ENCODE measurements at regions not wholly inside any gene's neighbourhood (a gene's known extent, or its start where the extent isn't known, plus 50 kb on each side); places are given as distances from the start of the nearest gene placed in this dataset.

DNA sequence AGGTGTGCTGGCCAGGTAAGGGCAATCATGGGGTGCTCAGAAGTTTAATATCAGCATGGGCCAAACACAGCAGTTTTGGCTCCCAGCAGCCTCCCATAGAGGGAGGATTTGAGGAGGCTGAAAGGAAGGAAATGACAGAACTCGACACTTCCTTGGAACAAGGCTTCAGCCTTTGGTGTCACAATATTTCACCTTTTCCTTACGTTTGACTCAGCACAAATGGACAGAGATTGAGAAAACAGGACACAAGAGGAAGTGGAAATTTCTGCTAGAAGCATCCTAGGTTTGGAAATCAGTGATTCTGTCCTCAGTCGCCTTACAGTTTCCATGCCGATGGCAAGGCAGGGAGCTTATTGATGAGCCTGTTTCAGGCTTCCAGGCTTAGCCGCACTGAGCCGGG lies 181.4 kb downstream of the MAF start:
- ChIA-PET CTCF (no interaction called here), RAD21 (ENCODE audit: low non-redundant PET in 1 of 2, low total read pairs in 2 of 2, uncharacterized antibody in 2 of 2, unreplicated experiment in 2 of 2) (no interaction called here), POLR2A (no interaction called here)
- Histone ChIP-seq H3K4me2 (ENCODE audit: low read length) (no peak overlapping the region), H3K27me3 (ENCODE audit: insufficient read depth, low read length) (no peaks in the 10 kb centered on the region), H3K4me3 (replicated peaks in 1 of 2; ENCODE audit: low read depth in 1 of 2, low read length in 2 of 2) (no peak overlapping the region), H2AFZ (ENCODE audit: low read depth, low read length, poor library complexity, severe bottlenecking) (no peak overlapping the region), H3K27ac (ENCODE audit: low read depth, low read length) (no peak overlapping the region), H3K9ac (ENCODE audit: low read length) (no peak overlapping the region), H3K79me2 (ENCODE audit: insufficient read depth, low read length) (no peaks in the 10 kb centered on the region), H3K36me3 (ENCODE audit: control insufficient read depth in 1 of 2, insufficient read depth in 2 of 2, low read length in 2 of 2) (no peaks in the 10 kb centered on the region), H3K9me2 (ENCODE audit: insufficient read depth) (no peaks in the 10 kb centered on the region), H3K4me1 (ENCODE audit: control insufficient read depth in 1 of 2, insufficient read depth in 2 of 2, low read length in 2 of 2) (no peaks in the 10 kb centered on the region), H3K9me3 (ENCODE audit: control insufficient read depth in 1 of 2, insufficient read depth in 1 of 2, low read depth in 1 of 2, low read length in 2 of 2) (peaks cover 21 to 22% of the 10 kb centered on the region in 2 experiments; a peak in 2 of 4 replicates), H4K20me1 (ENCODE audit: insufficient read depth) (no peaks in the 10 kb centered on the region)
- BruUV-seq (replicated peaks): no TSS peak
- ATAC-seq: no peak
- no peak for TF ChIP-seq POLR2AphosphoS5 (IDR thresholded peaks at IDR 0.05; ENCODE audit: low read depth, low read length)
- TF ChIP-seq SIN3A (IDR thresholded peaks at IDR 0.05; ENCODE audit: low read depth): no peak
- no peak for TF ChIP-seq JUND (IDR thresholded peaks at IDR 0.05)
- no peak for TF ChIP-seq EZH2phosphoT487 (IDR thresholded peaks at IDR 0.05; ENCODE audit: borderline replicate concordance)
- TF ChIP-seq REST (IDR thresholded peaks at IDR 0.05; ENCODE audit: low read depth): no peak
- TF ChIP-seq, protein P1, sequence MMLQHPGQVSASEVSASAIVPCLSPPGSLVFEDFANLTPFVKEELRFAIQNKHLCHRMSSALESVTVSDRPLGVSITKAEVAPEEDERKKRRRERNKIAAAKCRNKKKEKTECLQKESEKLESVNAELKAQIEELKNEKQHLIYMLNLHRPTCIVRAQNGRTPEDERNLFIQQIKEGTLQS (IDR thresholded peaks at IDR 0.05): no peak
- TF ChIP-seq TCF7L2 (IDR thresholded peaks at IDR 0.05; ENCODE audit: borderline replicate concordance, extremely low read depth, insufficient read depth, insufficient read length): no peak
- no peak for TF ChIP-seq ZFX (IDR thresholded peaks at IDR 0.05)
- DNase-seq (ENCODE audit: low read depth, low spot score): no peak
- intact Hi-C loops (cut with micrococcal nuclease): no loop called here
